GM21360 (cell line): ENCODE measurements at regions not wholly inside any gene's neighbourhood (a gene's known extent, or its start where the extent isn't known, plus 50 kb on each side); places are given as distances from the start of the nearest gene placed in this dataset.
"Not testable (repeated sequence)": the region's sequence is repeated elsewhere in the genome, so short reads cannot be mapped to it uniquely, and the experiment has no call there.

ENCODE experiments used
- ATAC-seq: cut with Tn5 transposase; IDR thresholded peaks from one replicate; pipeline ENCODE4 v1.9.1; 2021; ENCODE audit warnings: mild to moderate bottlenecking, moderate library complexity; ENCODE audit not compliant: unreplicated experiment

DNA sequence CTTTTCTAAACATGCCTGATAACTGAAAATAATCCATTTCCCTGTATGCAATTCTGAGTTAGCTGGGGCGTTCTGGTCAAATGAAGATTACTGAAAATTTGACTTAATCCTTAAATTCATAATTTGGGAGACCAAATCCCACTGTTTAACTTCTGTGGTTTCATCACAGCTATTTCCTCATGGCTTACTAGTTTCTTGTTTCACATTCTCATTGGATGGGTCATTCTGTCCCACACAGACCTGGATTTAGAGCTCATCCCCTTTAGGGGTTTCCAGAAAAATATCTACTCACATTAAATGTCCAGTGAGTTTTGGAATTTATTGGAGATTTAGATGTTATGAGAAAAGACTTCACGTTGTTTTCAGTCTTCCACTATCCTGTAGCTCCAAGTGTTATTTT lies 709.3 kb upstream of the KLHL1 start:
- no peak for ATAC-seq

DNA sequence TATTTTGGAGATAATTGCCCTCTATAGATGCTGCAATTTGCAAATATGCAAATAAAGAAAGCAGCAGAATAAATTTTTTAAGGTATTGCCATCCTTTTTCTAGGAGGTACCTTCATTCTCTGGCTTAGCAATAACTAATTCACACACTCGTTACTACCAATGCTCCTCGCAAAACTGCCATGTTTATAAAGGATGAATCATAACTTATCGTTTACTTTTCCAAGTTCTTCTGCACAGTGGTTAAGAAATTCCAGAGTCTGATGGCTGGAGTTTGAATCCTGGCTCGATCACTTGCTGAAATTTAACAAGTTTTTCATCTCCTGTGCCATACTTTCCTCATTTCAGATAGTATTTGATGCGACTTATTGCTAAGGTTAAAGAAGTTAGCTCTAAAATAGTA lies 708.6 kb upstream of the KLHL1 start:
- ATAC-seq, result no peak

- no peak for ATAC-seq
Measured at GRCh38 chr13:70814684-70815083, 706.4 kb upstream of the KLHL1 start.

DNA sequence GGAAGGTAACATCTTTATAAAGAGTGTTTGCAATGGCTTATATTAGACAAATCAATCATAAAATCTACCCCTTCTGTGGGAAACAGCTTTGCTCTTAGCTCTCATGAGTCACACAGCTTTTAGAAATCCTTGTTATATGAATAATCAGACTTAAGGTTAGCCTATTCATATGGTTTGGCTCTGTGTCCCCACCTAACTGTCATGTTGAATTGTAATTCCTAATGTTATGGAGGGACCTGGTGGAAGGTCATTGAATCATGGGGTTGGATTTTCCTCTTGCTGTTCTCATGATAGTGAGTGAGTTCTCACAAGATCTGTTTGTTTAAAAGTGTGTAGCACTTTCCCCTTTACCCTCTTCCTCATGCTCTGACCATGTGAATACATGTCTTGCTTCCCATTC lies 704.2 kb upstream of the KLHL1 start:
- ATAC-seq, result no peak

GRCh38 chr13:70809588-70809987 lies 701.3 kb upstream of the KLHL1 start:
- no peak for ATAC-seq

- ATAC-seq, result no peak
Measured at GRCh38 chr13:70798385-70798784, 690.1 kb upstream of the KLHL1 start.

GRCh38 chr13:70795484-70795883 lies 687.2 kb upstream of the KLHL1 start:
- no peak for ATAC-seq

DNA sequence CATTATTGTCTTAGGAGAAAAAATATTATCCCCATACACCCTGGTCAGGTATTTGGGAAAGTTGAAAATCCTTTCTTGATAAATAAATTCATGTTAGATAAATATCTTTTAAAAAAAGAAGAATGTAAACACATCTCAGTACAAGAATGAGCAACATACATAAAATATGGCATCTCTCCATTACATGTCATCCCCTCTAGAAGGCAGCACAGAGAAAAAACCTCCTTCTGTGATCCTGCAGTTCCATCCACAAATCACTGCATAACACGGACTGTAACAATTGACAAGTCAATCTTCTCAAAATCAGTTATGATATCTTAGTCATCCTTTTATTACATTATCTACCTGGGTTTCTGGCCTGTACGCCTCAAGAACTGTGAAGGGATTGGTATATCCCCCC lies 683.9 kb upstream of the KLHL1 start:
- ATAC-seq, result no peak

DNA sequence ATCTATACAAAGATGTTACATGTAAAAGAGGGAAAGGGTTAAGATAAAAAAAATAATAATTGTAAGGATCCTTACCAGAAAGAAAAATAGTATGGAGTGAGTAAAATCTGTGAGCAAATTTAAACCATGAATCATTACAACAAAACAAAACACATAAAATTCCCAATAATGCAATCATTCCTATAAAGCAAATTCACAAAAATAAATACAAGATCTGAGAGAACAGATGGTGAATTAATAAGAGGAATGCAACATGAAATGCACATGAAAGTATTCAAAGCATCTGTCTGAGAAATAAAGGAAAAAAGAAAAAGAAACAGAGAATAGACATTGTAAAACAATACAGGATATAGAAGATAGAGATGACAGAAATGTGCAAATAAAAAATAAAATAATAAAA lies 681.5 kb upstream of the KLHL1 start:
- ATAC-seq, result no peak

GRCh38 chr13:70788074-70788473 lies 679.8 kb upstream of the KLHL1 start:
- no peak for ATAC-seq

GRCh38 chr13:70784207-70784989 lies 676.1 kb upstream of the KLHL1 start:
- no peak for ATAC-seq

- no peak for ATAC-seq
Measured at GRCh38 chr13:70769817-70770216, 661.6 kb upstream of the KLHL1 start.

DNA sequence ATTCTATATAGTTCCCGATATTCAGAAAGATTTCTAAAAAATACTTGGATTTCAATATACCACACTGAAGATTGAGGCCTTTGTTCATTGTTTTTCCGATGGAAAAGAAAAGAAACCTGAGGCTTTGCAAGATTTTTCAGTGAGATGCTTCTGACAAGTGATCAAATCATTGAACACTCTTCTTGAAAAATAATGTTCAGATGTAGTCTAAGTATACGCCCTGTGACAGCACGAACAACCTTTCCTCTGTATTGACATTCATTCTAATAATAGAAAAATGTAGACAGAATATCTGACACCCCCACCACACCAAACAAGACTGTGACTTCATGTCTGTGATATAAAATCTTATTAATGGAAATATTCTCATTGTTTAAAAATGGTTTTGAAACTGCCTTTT lies 650.7 kb upstream of the KLHL1 start:
- no peak for ATAC-seq

DNA sequence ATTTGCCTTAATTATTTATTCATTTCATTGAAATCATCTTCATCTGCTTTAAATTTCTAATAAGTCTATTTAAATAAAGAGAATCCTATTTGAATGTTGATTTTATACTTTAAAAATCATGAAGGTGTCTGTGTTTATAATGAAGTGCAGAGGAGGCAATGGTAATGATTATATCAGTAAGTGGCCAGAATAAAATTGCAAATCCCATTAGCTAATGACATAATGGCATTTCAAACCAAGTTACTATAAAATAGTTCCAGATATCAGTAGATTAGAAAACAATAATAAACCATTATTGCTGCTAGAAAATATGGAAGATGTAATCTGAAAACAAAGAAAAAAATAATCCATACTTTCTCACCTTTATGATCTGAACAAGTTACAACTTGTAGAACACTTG lies 647.8 kb upstream of the KLHL1 start:
- no peak for ATAC-seq

DNA sequence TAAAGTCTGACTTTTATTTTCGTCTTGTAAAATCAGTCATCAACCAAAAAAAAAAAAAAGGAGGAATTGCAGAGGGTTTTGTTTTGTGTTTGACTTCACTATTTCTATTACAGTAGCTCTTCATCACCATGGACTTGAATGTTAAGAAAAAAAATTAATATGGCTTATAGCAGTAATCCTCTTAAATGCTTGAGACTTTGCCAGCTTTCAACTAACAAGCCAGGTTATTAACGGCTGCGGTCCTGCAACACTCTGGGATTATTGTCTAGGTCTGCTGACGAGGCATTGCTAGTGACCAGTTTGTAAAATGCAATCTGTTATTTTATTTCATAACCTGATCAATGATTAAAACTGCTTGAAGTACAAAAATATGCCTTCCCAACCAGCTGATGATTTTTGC lies 647.2 kb upstream of the KLHL1 start:
- ATAC-seq, result no peak

- ATAC-seq, result no peak
Measured at GRCh38 chr13:70747262-70747661, 639.0 kb upstream of the KLHL1 start.

DNA sequence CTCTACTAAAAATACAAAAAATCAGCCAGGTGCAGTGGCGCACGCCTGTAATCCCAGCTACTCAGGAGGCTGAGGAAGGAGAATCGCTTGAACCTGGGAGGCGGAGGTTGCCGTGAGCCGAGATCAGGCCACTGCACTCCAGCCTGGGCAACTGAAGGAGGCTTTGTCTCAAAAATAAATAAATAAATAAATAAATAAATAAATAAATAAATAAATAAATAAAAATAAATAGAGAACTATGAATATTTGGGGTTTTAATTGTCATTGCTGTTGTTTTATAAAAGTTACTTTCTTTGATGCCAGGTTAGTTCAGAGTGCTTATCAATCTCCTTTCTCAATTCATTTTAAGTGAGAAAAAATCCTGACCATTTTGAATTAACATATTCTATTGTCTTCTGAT lies 638.2 kb upstream of the KLHL1 start:
- not testable (repeated sequence) for ATAC-seq

GRCh38 chr13:70736622-70737317 lies 628.5 kb upstream of the KLHL1 start:
- ATAC-seq, result no peak

DNA sequence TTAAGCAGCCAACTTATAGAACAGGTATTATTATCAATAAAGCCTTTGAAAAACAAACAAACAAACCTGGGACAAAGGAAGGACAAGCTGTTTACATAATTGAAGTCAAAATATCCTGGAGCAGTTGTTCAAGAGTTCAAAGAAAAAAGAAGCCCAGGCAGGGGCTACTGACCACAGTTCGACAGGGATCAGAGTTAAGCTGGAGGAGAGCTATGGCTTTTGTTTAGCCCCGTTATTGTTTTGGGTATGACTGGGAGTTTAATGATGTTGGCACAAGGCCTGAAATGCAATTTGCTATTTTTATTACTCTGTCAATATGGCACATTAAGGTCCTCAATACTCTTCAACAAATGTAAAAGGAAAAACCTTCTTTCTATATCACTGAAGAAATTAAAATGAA lies 624.4 kb upstream of the KLHL1 start:
- ATAC-seq, result no peak

DNA sequence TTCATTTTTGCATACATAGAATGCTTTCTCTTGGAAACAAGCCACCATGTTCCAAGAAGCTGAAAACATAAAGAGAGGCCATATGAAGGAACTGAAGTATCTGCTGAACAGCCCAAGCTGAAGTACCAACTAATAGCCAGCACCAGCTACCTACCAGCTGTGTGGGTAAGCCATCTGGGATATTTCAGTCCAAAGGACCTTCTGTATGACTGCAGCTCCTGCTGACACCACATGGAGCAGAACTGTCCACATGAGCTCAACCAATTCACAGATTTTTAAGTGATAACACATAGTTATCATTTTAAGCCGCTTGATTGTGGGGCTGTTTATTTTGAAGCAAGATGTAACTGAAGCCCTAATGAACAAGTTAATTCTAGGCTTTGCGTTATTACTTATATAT lies 621.1 kb upstream of the KLHL1 start:
- no peak for ATAC-seq

GRCh38 chr13:70723732-70724131 lies 615.5 kb upstream of the KLHL1 start:
- ATAC-seq, result no peak

DNA sequence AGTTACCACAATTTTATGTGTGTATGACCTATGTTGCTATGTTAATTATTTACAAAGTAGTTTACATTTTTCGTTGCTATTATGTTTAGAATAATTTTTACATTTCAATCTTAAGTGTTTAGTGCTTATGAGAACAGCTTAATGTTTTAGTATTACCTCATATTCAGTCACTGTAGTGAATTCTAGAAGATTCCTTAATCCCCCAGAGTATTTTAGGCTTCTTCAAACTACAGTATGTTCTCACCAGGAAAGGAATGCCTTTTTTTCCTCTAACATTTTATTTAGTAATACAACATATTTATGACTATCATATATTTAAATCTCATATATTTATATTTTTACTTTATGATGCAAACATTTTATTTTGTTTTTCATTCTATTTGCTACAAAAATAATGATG lies 612.1 kb upstream of the KLHL1 start:
- no peak for ATAC-seq

DNA sequence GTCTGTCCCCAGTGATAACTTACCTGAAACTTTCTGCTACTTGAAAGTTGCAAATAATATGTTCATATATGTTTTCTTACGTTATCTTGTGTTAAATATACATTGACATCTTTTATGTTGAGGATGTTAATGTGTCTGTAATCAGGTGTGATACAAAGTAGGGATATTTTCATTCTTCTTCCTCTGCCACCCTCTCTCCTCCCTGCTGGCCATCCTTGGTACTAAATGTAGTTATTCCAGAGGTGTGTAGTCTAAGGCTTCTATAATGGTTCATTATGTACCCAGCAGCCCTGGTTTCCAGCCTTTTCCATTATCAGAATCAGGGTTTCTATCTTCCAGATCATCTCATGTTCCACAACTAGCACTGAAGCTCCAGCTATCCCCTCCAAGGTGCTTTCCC lies 606.7 kb upstream of the KLHL1 start:
- ATAC-seq, result no peak
